SK-N-SH treated with all-trans-retinoic acid at 6 μM for 48 hours (cell line): ENCODE measurements at regions not wholly inside any gene's neighbourhood (a gene's known extent, or its start where the extent isn't known, plus 50 kb on each side); places are given as distances from the start of the nearest gene placed in this dataset.

Experiments used
- ATAC-seq: fragments of 200-7000 bp; cut with Tn5 transposase; 3 replicates; pipeline ENCODE4 v1.9.1; 2020; ENCODE audit warnings: mild to moderate bottlenecking, moderate library complexity
- ARNTL ChIP-seq: fragments of 450-650 bp; formaldehyde crosslinking; IDR thresholded peaks from 2 replicates; pipeline ENCODE4 v1.5.0; 2020; ENCODE audit warnings: low read depth, mild to moderate bottlenecking, moderate library complexity, borderline replicate concordance
- BACH2 ChIP-seq: fragments of 250-450 bp; sonication (Bioruptor Pico); IDR thresholded peaks from 2 replicates; pipeline ENCODE4 v1.9.0; 2021; ENCODE audit warnings: mild to moderate bottlenecking, borderline replicate concordance
- CSDC2 ChIP-seq: fragments of 250-450 bp; sonication (Bioruptor Pico); IDR thresholded peaks from 2 replicates; pipeline ENCODE4 v1.5.0; 2020; ENCODE audit warnings: mild to moderate bottlenecking, moderate library complexity
- GLIS3 ChIP-seq: fragments of 250-450 bp; sonication (Bioruptor Pico); IDR thresholded peaks from 2 replicates; pipeline ENCODE4 v1.5.0; 2020; ENCODE audit warnings: mild to moderate bottlenecking, moderate library complexity
- ISL1 ChIP-seq: fragments of 250-450 bp; sonication (Bioruptor Pico); IDR thresholded peaks from 2 replicates; pipeline ENCODE4 v2.1.2; 2022; ENCODE audit warnings: mild to moderate bottlenecking, moderate library complexity
- OSR1 ChIP-seq: fragments of 250-450 bp; sonication (Bioruptor Pico); IDR thresholded peaks from 2 replicates; pipeline ENCODE4 v1.8.0; 2022; ENCODE audit warnings: moderate library complexity, mild to moderate bottlenecking, inconsistent platforms
- PATZ1 ChIP-seq: fragments of 250-450 bp; sonication (Bioruptor Pico); IDR thresholded peaks from 2 replicates; pipeline ENCODE4 v1.8.0; 2020; ENCODE audit warnings: mild to moderate bottlenecking, moderate library complexity, borderline replicate concordance
- POU6F1 ChIP-seq: fragments of 250-450 bp; sonication (Bioruptor Pico); IDR thresholded peaks from 2 replicates; pipeline ENCODE4 v1.8.0; 2021; ENCODE audit warnings: low read depth, mild to moderate bottlenecking, moderate library complexity, borderline replicate concordance
- RARB ChIP-seq: fragments of 250-450 bp; sonication (Bioruptor Pico); IDR thresholded peaks from 2 replicates; pipeline ENCODE4 v1.8.0; 2021; ENCODE audit warnings: mild to moderate bottlenecking, moderate library complexity
- TOX ChIP-seq: fragments of 250-450 bp; sonication (Bioruptor Pico); IDR thresholded peaks from 2 replicates; pipeline ENCODE4 v1.8.0; 2021; ENCODE audit warnings: mild to moderate bottlenecking, moderate library complexity, borderline replicate concordance
- ZC3H10 ChIP-seq: fragments of 250-450 bp; sonication (Bioruptor Pico); IDR thresholded peaks from 2 replicates; pipeline ENCODE4 v1.5.1; 2021; ENCODE audit warnings: mild to moderate bottlenecking, moderate library complexity
- ZFP3 ChIP-seq: fragments of 250-450 bp; sonication (Bioruptor Pico); IDR thresholded peaks from 2 replicates; pipeline ENCODE4 v1.5.0; 2020; ENCODE audit warnings: mild to moderate bottlenecking, moderate library complexity
- ZNF565 ChIP-seq: fragments of 450-650 bp; formaldehyde crosslinking; conservative IDR thresholded peaks from 2 replicates; pipeline ENCODE4 v1.5.0; 2020; ENCODE audit warnings: low read depth, mild to moderate bottlenecking, moderate library complexity
- ZNF8 ChIP-seq: fragments of 450-650 bp; formaldehyde crosslinking; IDR thresholded peaks from 2 replicates; pipeline ENCODE4 v1.5.0; 2020; ENCODE audit warnings: mild to moderate bottlenecking, moderate library complexity
- TF ChIP-seq, protein P1 (sequence below): fragments of 250-450 bp; sonication (Bioruptor Pico); IDR thresholded peaks from 2 replicates; pipeline ENCODE4 v1.5.1; 2021; ENCODE audit warnings: mild to moderate bottlenecking, moderate library complexity
- TF ChIP-seq, protein P2 (sequence below): fragments of 250-450 bp; sonication (Bioruptor Pico); IDR thresholded peaks from 2 replicates; pipeline ENCODE4 v1.5.0; 2020; ENCODE audit warnings: mild to moderate bottlenecking, moderate library complexity
- TF ChIP-seq, protein P3 (sequence below): fragments of 250-450 bp; sonication (Bioruptor Pico); IDR thresholded peaks from 2 replicates; pipeline ENCODE4 v1.5.1; 2020; ENCODE audit warnings: low read depth, mild to moderate bottlenecking, moderate library complexity

GRCh38 chr2:120904830-120905234 is 169.2 kb downstream of the GLI2 start:
- ATAC-seq: peak; percentile 16
- no peak for TF ChIP-seq GLIS3 (CRISPR knock-in tag)
- TF ChIP-seq ARNTL (CRISPR knock-in tag): no peak
- no peak for TF ChIP-seq RARB (CRISPR knock-in tag)
- TF ChIP-seq PATZ1: no peak
- no peak for TF ChIP-seq CSDC2

- TF ChIP-seq ZFP3 (CRISPR knock-in tag): no peak
- TF ChIP-seq BACH2: no peak
- TF ChIP-seq, protein P1, sequence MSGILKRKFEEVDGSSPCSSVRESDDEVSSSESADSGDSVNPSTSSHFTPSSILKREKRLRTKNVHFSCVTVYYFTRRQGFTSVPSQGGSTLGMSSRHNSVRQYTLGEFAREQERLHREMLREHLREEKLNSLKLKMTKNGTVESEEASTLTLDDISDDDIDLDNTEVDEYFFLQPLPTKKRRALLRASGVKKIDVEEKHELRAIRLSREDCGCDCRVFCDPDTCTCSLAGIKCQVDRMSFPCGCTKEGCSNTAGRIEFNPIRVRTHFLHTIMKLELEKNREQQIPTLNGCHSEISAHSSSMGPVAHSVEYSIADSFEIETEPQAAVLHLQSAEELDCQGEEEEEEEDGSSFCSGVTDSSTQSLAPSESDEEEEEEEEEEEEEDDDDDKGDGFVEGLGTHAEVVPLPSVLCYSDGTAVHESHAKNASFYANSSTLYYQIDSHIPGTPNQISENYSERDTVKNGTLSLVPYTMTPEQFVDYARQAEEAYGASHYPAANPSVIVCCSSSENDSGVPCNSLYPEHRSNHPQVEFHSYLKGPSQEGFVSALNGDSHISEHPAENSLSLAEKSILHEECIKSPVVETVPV (CRISPR knock-in tag): no peak
- TF ChIP-seq OSR1 (CRISPR knock-in tag): no peak
- no peak for TF ChIP-seq ZNF565 (CRISPR knock-in tag)
- TF ChIP-seq ZC3H10 (CRISPR knock-in tag): no peak
- TF ChIP-seq, protein P2, sequence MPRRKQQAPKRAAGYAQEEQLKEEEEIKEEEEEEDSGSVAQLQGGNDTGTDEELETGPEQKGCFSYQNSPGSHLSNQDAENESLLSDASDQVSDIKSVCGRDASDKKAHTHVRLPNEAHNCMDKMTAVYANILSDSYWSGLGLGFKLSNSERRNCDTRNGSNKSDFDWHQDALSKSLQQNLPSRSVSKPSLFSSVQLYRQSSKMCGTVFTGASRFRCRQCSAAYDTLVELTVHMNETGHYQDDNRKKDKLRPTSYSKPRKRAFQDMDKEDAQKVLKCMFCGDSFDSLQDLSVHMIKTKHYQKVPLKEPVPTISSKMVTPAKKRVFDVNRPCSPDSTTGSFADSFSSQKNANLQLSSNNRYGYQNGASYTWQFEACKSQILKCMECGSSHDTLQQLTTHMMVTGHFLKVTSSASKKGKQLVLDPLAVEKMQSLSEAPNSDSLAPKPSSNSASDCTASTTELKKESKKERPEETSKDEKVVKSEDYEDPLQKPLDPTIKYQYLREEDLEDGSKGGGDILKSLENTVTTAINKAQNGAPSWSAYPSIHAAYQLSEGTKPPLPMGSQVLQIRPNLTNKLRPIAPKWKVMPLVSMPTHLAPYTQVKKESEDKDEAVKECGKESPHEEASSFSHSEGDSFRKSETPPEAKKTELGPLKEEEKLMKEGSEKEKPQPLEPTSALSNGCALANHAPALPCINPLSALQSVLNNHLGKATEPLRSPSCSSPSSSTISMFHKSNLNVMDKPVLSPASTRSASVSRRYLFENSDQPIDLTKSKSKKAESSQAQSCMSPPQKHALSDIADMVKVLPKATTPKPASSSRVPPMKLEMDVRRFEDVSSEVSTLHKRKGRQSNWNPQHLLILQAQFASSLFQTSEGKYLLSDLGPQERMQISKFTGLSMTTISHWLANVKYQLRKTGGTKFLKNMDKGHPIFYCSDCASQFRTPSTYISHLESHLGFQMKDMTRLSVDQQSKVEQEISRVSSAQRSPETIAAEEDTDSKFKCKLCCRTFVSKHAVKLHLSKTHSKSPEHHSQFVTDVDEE (CRISPR knock-in tag): no peak
- no peak for TF ChIP-seq POU6F1 (CRISPR knock-in tag)
- no peak for ATAC-seq
These were observed 169.6 kb downstream of the GLI2 start for GRCh38 chr2:120905298-120905697.

GRCh38 chr2:120905824-120906571 is 170.3 kb downstream of the GLI2 start:
- no peak for ATAC-seq
- no peak for TF ChIP-seq OSR1 (CRISPR knock-in tag)
- TF ChIP-seq ZNF8 (CRISPR knock-in tag): no peak
- TF ChIP-seq, protein P2 (CRISPR knock-in tag): no peak
- TF ChIP-seq ZC3H10 (CRISPR knock-in tag): no peak
- TF ChIP-seq, protein P1 (CRISPR knock-in tag): no peak
- TF ChIP-seq GLIS3 (CRISPR knock-in tag): no peak
- TF ChIP-seq TOX (CRISPR knock-in tag): no peak
- no peak for TF ChIP-seq BACH2
- no peak for TF ChIP-seq RARB (CRISPR knock-in tag)
- TF ChIP-seq ZNF565 (CRISPR knock-in tag): no peak
- TF ChIP-seq, protein P3, sequence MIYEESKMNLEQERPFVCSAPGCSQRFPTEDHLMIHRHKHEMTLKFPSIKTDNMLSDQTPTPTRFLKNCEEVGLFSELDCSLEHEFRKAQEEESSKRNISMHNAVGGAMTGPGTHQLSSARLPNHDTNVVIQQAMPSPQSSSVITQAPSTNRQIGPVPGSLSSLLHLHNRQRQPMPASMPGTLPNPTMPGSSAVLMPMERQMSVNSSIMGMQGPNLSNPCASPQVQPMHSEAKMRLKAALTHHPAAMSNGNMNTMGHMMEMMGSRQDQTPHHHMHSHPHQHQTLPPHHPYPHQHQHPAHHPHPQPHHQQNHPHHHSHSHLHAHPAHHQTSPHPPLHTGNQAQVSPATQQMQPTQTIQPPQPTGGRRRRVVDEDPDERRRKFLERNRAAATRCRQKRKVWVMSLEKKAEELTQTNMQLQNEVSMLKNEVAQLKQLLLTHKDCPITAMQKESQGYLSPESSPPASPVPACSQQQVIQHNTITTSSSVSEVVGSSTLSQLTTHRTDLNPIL: no peak
- no peak for TF ChIP-seq PATZ1
- TF ChIP-seq ARNTL (CRISPR knock-in tag): no peak
- no peak for TF ChIP-seq CSDC2
- TF ChIP-seq ISL1: no peak
- no peak for TF ChIP-seq POU6F1 (CRISPR knock-in tag)
